Hepatocyte (in vitro differentiated cells): ENCODE measurements at regions not wholly inside any gene's neighbourhood (a gene's known extent, or its start where the extent isn't known, plus 50 kb on each side); places are given as distances from the start of the nearest gene placed in this dataset.

Experiments
- EZH2 ChIP-seq: fragments of 200-600 bp; sonication (generic); IDR thresholded peaks from 2 replicates; pipeline ENCODE4 v1.6.1; 2016; ENCODE audit warnings: antibody characterized with exemption, mild to moderate bottlenecking, borderline replicate concordance
- TF ChIP-seq, protein P1 (sequence below): fragments of 200-600 bp; sonication (generic); IDR thresholded peaks from 2 replicates; pipeline ENCODE4 v1.5.1; 2016; ENCODE audit warnings: antibody characterized with exemption, mild to moderate bottlenecking; ENCODE audit not compliant: poor library complexity

- TF ChIP-seq, protein P1, sequence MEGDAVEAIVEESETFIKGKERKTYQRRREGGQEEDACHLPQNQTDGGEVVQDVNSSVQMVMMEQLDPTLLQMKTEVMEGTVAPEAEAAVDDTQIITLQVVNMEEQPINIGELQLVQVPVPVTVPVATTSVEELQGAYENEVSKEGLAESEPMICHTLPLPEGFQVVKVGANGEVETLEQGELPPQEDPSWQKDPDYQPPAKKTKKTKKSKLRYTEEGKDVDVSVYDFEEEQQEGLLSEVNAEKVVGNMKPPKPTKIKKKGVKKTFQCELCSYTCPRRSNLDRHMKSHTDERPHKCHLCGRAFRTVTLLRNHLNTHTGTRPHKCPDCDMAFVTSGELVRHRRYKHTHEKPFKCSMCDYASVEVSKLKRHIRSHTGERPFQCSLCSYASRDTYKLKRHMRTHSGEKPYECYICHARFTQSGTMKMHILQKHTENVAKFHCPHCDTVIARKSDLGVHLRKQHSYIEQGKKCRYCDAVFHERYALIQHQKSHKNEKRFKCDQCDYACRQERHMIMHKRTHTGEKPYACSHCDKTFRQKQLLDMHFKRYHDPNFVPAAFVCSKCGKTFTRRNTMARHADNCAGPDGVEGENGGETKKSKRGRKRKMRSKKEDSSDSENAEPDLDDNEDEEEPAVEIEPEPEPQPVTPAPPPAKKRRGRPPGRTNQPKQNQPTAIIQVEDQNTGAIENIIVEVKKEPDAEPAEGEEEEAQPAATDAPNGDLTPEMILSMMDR, result no peak
- no peak for TF ChIP-seq EZH2
These were observed 137.8 kb downstream of the NUF2 start for GRCh38 chr1:163459539-163459938.
